SK-N-SH treated with all-trans-retinoic acid at 6 μM for 48 hours (cell line): ENCODE measurements at regions not wholly inside any gene's neighbourhood (a gene's known extent, or its start where the extent isn't known, plus 50 kb on each side); places are given as distances from the start of the nearest gene placed in this dataset.

Experiments used
- ATAC-seq: fragments of 200-7000 bp; cut with Tn5 transposase; 3 replicates; pipeline ENCODE4 v1.9.1; 2020; ENCODE audit warnings: mild to moderate bottlenecking, moderate library complexity
- ARNTL ChIP-seq: fragments of 450-650 bp; formaldehyde crosslinking; IDR thresholded peaks from 2 replicates; pipeline ENCODE4 v1.5.0; 2020; ENCODE audit warnings: low read depth, mild to moderate bottlenecking, moderate library complexity, borderline replicate concordance
- BACH2 ChIP-seq: fragments of 250-450 bp; sonication (Bioruptor Pico); IDR thresholded peaks from 2 replicates; pipeline ENCODE4 v1.9.0; 2021; ENCODE audit warnings: mild to moderate bottlenecking, borderline replicate concordance
- CREB5 ChIP-seq: fragments of 250-450 bp; sonication (Bioruptor Pico); IDR thresholded peaks from 2 replicates; pipeline ENCODE4 v1.5.1; 2020; ENCODE audit warnings: low read depth, mild to moderate bottlenecking, moderate library complexity
- CSDC2 ChIP-seq: fragments of 250-450 bp; sonication (Bioruptor Pico); IDR thresholded peaks from 2 replicates; pipeline ENCODE4 v1.5.0; 2020; ENCODE audit warnings: mild to moderate bottlenecking, moderate library complexity
- CSRNP3 ChIP-seq: fragments of 250-450 bp; sonication (Bioruptor Pico); IDR thresholded peaks from 2 replicates; pipeline ENCODE4 v1.5.1; 2021; ENCODE audit warnings: mild to moderate bottlenecking, moderate library complexity
- ESRRG ChIP-seq: fragments of 250-450 bp; sonication (Bioruptor Pico); IDR thresholded peaks from 2 replicates; pipeline ENCODE4 v1.6.1; 2021; ENCODE audit warnings: mild to moderate bottlenecking
- GLIS3 ChIP-seq: fragments of 250-450 bp; sonication (Bioruptor Pico); IDR thresholded peaks from 2 replicates; pipeline ENCODE4 v1.5.0; 2020; ENCODE audit warnings: mild to moderate bottlenecking, moderate library complexity
- ISL1 ChIP-seq: fragments of 250-450 bp; sonication (Bioruptor Pico); IDR thresholded peaks from 2 replicates; pipeline ENCODE4 v2.1.2; 2022; ENCODE audit warnings: mild to moderate bottlenecking, moderate library complexity
- OSR1 ChIP-seq: fragments of 250-450 bp; sonication (Bioruptor Pico); IDR thresholded peaks from 2 replicates; pipeline ENCODE4 v1.8.0; 2022; ENCODE audit warnings: moderate library complexity, mild to moderate bottlenecking, inconsistent platforms
- PATZ1 ChIP-seq: fragments of 250-450 bp; sonication (Bioruptor Pico); IDR thresholded peaks from 2 replicates; pipeline ENCODE4 v1.8.0; 2020; ENCODE audit warnings: mild to moderate bottlenecking, moderate library complexity, borderline replicate concordance
- POU6F1 ChIP-seq: fragments of 250-450 bp; sonication (Bioruptor Pico); IDR thresholded peaks from 2 replicates; pipeline ENCODE4 v1.8.0; 2021; ENCODE audit warnings: low read depth, mild to moderate bottlenecking, moderate library complexity, borderline replicate concordance
- PPARA ChIP-seq: fragments of 250-450 bp; sonication (Bioruptor Pico); IDR thresholded peaks from 2 replicates; pipeline ENCODE4 v1.5.0; 2020; ENCODE audit warnings: mild to moderate bottlenecking, borderline replicate concordance
- RARB ChIP-seq: fragments of 250-450 bp; sonication (Bioruptor Pico); IDR thresholded peaks from 2 replicates; pipeline ENCODE4 v1.8.0; 2021; ENCODE audit warnings: mild to moderate bottlenecking, moderate library complexity
- SNAI2 ChIP-seq: fragments of 250-450 bp; sonication (Bioruptor Pico); IDR thresholded peaks from 2 replicates; pipeline ENCODE4 v1.5.0; 2020; ENCODE audit warnings: mild to moderate bottlenecking, moderate library complexity
- TCF4 ChIP-seq: fragments of 250-450 bp; sonication (Bioruptor Pico); IDR thresholded peaks from 2 replicates; pipeline ENCODE4 v1.8.0; 2021; ENCODE audit warnings: mild to moderate bottlenecking, moderate library complexity, borderline replicate concordance
- TOX ChIP-seq: fragments of 250-450 bp; sonication (Bioruptor Pico); IDR thresholded peaks from 2 replicates; pipeline ENCODE4 v1.8.0; 2021; ENCODE audit warnings: mild to moderate bottlenecking, moderate library complexity, borderline replicate concordance
- TSHZ2 ChIP-seq: fragments of 250-450 bp; sonication (Bioruptor Pico); IDR thresholded peaks from 2 replicates; pipeline ENCODE4 v1.5.0; 2020; ENCODE audit warnings: mild to moderate bottlenecking, moderate library complexity
- ZFP3 ChIP-seq: fragments of 250-450 bp; sonication (Bioruptor Pico); IDR thresholded peaks from 2 replicates; pipeline ENCODE4 v1.5.0; 2020; ENCODE audit warnings: mild to moderate bottlenecking, moderate library complexity
- ZFP30 ChIP-seq: fragments of 450-650 bp; formaldehyde crosslinking; IDR thresholded peaks from 2 replicates; pipeline ENCODE4 v1.5.0; 2022; ENCODE audit warnings: mild to moderate bottlenecking, moderate library complexity
- ZNF565 ChIP-seq: fragments of 450-650 bp; formaldehyde crosslinking; conservative IDR thresholded peaks from 2 replicates; pipeline ENCODE4 v1.5.0; 2020; ENCODE audit warnings: low read depth, mild to moderate bottlenecking, moderate library complexity
- ZNF70 ChIP-seq: fragments of 450-650 bp; formaldehyde crosslinking; IDR thresholded peaks from 2 replicates; pipeline ENCODE4 v1.5.0; 2020; ENCODE audit warnings: mild to moderate bottlenecking, moderate library complexity
- ZNF8 ChIP-seq: fragments of 450-650 bp; formaldehyde crosslinking; IDR thresholded peaks from 2 replicates; pipeline ENCODE4 v1.5.0; 2020; ENCODE audit warnings: mild to moderate bottlenecking, moderate library complexity

GRCh38 chr21:17139696-17140095, 373.1 kb upstream of the CXADR start:
- no peak for ATAC-seq
- TF ChIP-seq ARNTL (CRISPR knock-in tag) (no peak), ZFP3 (no peak), BACH2 (CRISPR knock-in tag) (no peak), ISL1 (CRISPR knock-in tag) (no peak), SNAI2 (CRISPR knock-in tag) (no peak), GLIS3 (CRISPR knock-in tag) (no peak), TSHZ2 (no peak), PPARA (no peak), RARB (CRISPR knock-in tag) (no peak), TCF4 (CRISPR knock-in tag) (no peak), OSR1 (no peak), TOX (no peak), CSDC2 (CRISPR knock-in tag) (no peak), ZNF565 (CRISPR knock-in tag) (no peak)
- TF ChIP-seq, all 23 proteins: peak for 0

GRCh38 chr21:17146426-17146825, 366.4 kb upstream of the CXADR start:
- no peak for ATAC-seq
- no peak for TF ChIP-seq ZNF8
- no peak for TF ChIP-seq ESRRG (CRISPR knock-in tag)
- TF ChIP-seq TOX = no peak
- TF ChIP-seq GLIS3 (CRISPR knock-in tag) = no peak
- TF ChIP-seq CREB5 (CRISPR knock-in tag) = no peak
- TF ChIP-seq TSHZ2 = no peak

- no peak for ATAC-seq
- TF ChIP-seq ARNTL (CRISPR knock-in tag) (no peak), OSR1 (no peak), ZNF8 (no peak), PPARA (no peak), CSDC2 (CRISPR knock-in tag) (no peak), ESRRG (CRISPR knock-in tag) (no peak), GLIS3 (CRISPR knock-in tag) (no peak), CSRNP3 (no peak)
Observed at GRCh38 chr21:17159697-17160096, 353.1 kb upstream of the CXADR start.

- no peak for ATAC-seq
- TF ChIP-seq TSHZ2 (no peak), OSR1 (no peak), RARB (CRISPR knock-in tag) (no peak), CSDC2 (CRISPR knock-in tag) (no peak), ZNF70 (CRISPR knock-in tag) (no peak), ZFP3 (no peak), GLIS3 (CRISPR knock-in tag) (no peak), POU6F1 (CRISPR knock-in tag) (no peak), PATZ1 (no peak), PPARA (no peak), ZFP30 (CRISPR knock-in tag) (no peak), SNAI2 (CRISPR knock-in tag) (no peak), ZNF8 (no peak)
Observed at GRCh38 chr21:17185674-17186073, 327.2 kb upstream of the CXADR start.
